ENCODE measurements at regions not wholly inside any gene's neighbourhood (a gene's known extent, or its start where the extent isn't known, plus 50 kb on each side); places are given as distances from the start of the nearest gene placed in this dataset.

GRCh38 chr11:34799848-34800247, 116.3 kb downstream of the APIP start (continued):
- TF ChIP-seq YY1 (IDR thresholded peaks at IDR 0.05; ENCODE audit: extremely low read depth, insufficient replicate concordance, low read depth, low read length) = no peak
- TF ChIP-seq EZH2 (IDR thresholded peaks at IDR 0.05) = no peak
- no peak for TF ChIP-seq ZFX (IDR thresholded peaks at IDR 0.05)
- no peak for TF ChIP-seq CEBPB (IDR thresholded peaks at IDR 0.05; ENCODE audit: low read depth)
- TF ChIP-seq CTCF (IDR thresholded peaks at IDR 0.05 in 2 of 3, conservative IDR thresholded peaks at IDR 0.05 in 1 of 3; ENCODE audit: borderline replicate concordance in 1 of 3, insufficient read depth in 1 of 3, low read depth in 2 of 3, low read length in 2 of 3) = no peak

GRCh38 chr11:34798985-34799384, 117.2 kb downstream of the APIP start:
- no TSS peak for BruUV-seq (replicated peaks)
- Histone ChIP-seq H3K27me3 (ENCODE audit: insufficient read depth, low read length) (no peaks in the 10 kb centered on the region), H4K20me1 (ENCODE audit: insufficient read depth) (no peaks in the 10 kb centered on the region), H3K9me2 (ENCODE audit: insufficient read depth) (no peaks in the 10 kb centered on the region), H3K4me2 (ENCODE audit: low read length) (no peak overlapping the region), H3K9ac (ENCODE audit: low read length) (no peak overlapping the region), H3K4me3 (replicated peaks in 1 of 2; ENCODE audit: low read depth in 1 of 2, low read length in 2 of 2) (no peak overlapping the region), H2AFZ (ENCODE audit: low read depth, low read length, poor library complexity, severe bottlenecking) (no peak overlapping the region), H3K36me3 (ENCODE audit: control insufficient read depth in 1 of 2, insufficient read depth in 2 of 2, low read length in 2 of 2) (no peaks in the 10 kb centered on the region), H3K4me1 (ENCODE audit: control insufficient read depth in 1 of 2, insufficient read depth in 2 of 2, low read length in 2 of 2) (no peaks in the 10 kb centered on the region), H3K9me3 (ENCODE audit: control insufficient read depth in 1 of 2, insufficient read depth in 1 of 2, low read depth in 1 of 2, low read length in 2 of 2) (no peaks in the 10 kb centered on the region), H3K27ac (ENCODE audit: low read depth, low read length) (no peak overlapping the region), H3K79me2 (ENCODE audit: insufficient read depth, low read length) (no peaks in the 10 kb centered on the region)
- TF ChIP-seq POLR2AphosphoS5 (IDR thresholded peaks at IDR 0.05; ENCODE audit: low read depth, low read length) (no peak), EGR1 (IDR thresholded peaks at IDR 0.05; ENCODE audit: low read depth) (no peak), POLR2A (IDR thresholded peaks at IDR 0.05; ENCODE audit: borderline replicate concordance, extremely low read depth, insufficient read depth, insufficient read length) (no peak), YY1 (IDR thresholded peaks at IDR 0.05; ENCODE audit: extremely low read depth, insufficient replicate concordance, low read depth, low read length) (no peak), EZH2phosphoT487 (IDR thresholded peaks at IDR 0.05; ENCODE audit: borderline replicate concordance) (no peak), EZH2 (IDR thresholded peaks at IDR 0.05) (no peak), FOSL1 (IDR thresholded peaks at IDR 0.05; ENCODE audit: low read depth) (no peak), MAX (IDR thresholded peaks at IDR 0.05) (no peak), ELF1 (IDR thresholded peaks at IDR 0.05; ENCODE audit: borderline replicate concordance, low read depth) (no peak), TCF7L2 (IDR thresholded peaks at IDR 0.05; ENCODE audit: borderline replicate concordance, extremely low read depth, insufficient read depth, insufficient read length) (no peak), ZNF274 (IDR thresholded peaks at IDR 0.05; ENCODE audit: low read depth, low read length) (no peak), ATF3 (IDR thresholded peaks at IDR 0.05) (no peak), REST (IDR thresholded peaks at IDR 0.05; ENCODE audit: low read depth) (no peak), ZFX (IDR thresholded peaks at IDR 0.05) (no peak), SIN3A (IDR thresholded peaks at IDR 0.05; ENCODE audit: low read depth) (no peak)
- POLR2A ChIA-PET = no interaction called here
- CTCF ChIA-PET = interaction anchor here (0.8 kb wide), 1 partner anchor 9 kb away, joined by 4 read pairs; no protein-coding TSS in a partner anchor
- DNase-seq (ENCODE audit: low read depth, low spot score) (no peak), ATAC-seq (no peak)
- intact Hi-C loops (cut with micrococcal nuclease) = no loop called here
- RAD21 ChIA-PET (ENCODE audit: low non-redundant PET in 1 of 2, low total read pairs in 2 of 2, uncharacterized antibody in 2 of 2, unreplicated experiment in 2 of 2) = no interaction called here
